ENCODE measurements at regions not wholly inside any gene's neighbourhood (a gene's known extent, or its start where the extent isn't known, plus 50 kb on each side); places are given as distances from the start of the nearest gene placed in this dataset.

DNA sequence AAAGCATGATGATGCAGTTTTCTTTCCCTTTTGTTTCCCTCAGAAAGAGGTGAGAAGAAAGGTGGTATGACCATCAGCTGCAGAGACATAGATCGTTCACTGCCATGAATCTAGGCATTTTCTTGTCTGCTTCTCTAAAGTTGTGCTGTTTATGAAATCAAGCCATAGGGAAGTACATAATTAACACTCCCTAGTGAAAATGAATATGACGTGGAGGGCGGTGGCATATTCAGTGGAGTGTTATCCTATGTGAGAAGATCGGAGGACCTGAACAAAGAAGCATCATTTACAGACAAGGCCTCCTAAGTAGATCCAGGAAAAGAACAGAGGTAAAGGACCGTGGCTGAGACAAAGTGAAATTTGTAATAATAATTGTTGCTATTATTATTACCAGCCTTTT, 509.0 kb upstream of the SLC39A10 start:
- TF ChIP-seq, protein P1, sequence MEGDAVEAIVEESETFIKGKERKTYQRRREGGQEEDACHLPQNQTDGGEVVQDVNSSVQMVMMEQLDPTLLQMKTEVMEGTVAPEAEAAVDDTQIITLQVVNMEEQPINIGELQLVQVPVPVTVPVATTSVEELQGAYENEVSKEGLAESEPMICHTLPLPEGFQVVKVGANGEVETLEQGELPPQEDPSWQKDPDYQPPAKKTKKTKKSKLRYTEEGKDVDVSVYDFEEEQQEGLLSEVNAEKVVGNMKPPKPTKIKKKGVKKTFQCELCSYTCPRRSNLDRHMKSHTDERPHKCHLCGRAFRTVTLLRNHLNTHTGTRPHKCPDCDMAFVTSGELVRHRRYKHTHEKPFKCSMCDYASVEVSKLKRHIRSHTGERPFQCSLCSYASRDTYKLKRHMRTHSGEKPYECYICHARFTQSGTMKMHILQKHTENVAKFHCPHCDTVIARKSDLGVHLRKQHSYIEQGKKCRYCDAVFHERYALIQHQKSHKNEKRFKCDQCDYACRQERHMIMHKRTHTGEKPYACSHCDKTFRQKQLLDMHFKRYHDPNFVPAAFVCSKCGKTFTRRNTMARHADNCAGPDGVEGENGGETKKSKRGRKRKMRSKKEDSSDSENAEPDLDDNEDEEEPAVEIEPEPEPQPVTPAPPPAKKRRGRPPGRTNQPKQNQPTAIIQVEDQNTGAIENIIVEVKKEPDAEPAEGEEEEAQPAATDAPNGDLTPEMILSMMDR (IDR thresholded peaks at IDR 0.05), result no peak
- TF ChIP-seq POLR2A (IDR thresholded peaks at IDR 0.05), result no peak
